SK-N-MC (cell line): ENCODE measurements at regions not wholly inside any gene's neighbourhood (a gene's known extent, or its start where the extent isn't known, plus 50 kb on each side); places are given as distances from the start of the nearest gene placed in this dataset.

Experiments
- EZH2 ChIP-seq: fragments of 200-600 bp; sonication (generic); IDR thresholded peaks from one replicate; pipeline ENCODE4 v1.6.1; 2017; ENCODE audit warnings: antibody characterized with exemption
- POLR2AphosphoS5 ChIP-seq: IDR thresholded peaks from 2 replicates; pipeline ENCODE4 v1.6.1; 2012; ENCODE audit warnings: mild to moderate bottlenecking, low read depth, low read length, borderline replicate concordance

GRCh38 chr6:14635195-14635594, 517.6 kb downstream of the CD83 start:
- TF ChIP-seq EZH2 (no peak), POLR2AphosphoS5 (no peak)
